GOT3 (cell line): ENCODE measurements at regions not wholly inside any gene's neighbourhood (a gene's known extent, or its start where the extent isn't known, plus 50 kb on each side); places are given as distances from the start of the nearest gene placed in this dataset.

Experiments
- DNase-seq: peaks from one replicate; lab custom pipeline; 2025; ENCODE audit warnings: mixed read lengths; lab: John Stamatoyannopoulos, UW

GRCh38 chr13:40429706-40430545 is 236.5 kb downstream of the FOXO1 start:
- no peak for DNase-seq

GRCh38 chr13:40432018-40432978 is 234.1 kb downstream of the FOXO1 start:
- DNase-seq = no peak

GRCh38 chr13:40433001-40433400 is 233.4 kb downstream of the FOXO1 start:
- no peak for DNase-seq

- DNase-seq = no peak
These were observed 232.9 kb downstream of the FOXO1 start for GRCh38 chr13:40433577-40433976.

- DNase-seq = no peak
These were observed 231.7 kb downstream of the FOXO1 start for GRCh38 chr13:40434516-40435397.

- no peak for DNase-seq
These were observed 228.3 kb downstream of the FOXO1 start for GRCh38 chr13:40438022-40438680.

GRCh38 chr13:40438999-40439797 is 227.2 kb downstream of the FOXO1 start:
- DNase-seq = no peak

- no peak for DNase-seq
These were observed 226.5 kb downstream of the FOXO1 start for GRCh38 chr13:40439928-40440327.

- DNase-seq = no peak
These were observed 225.2 kb downstream of the FOXO1 start for GRCh38 chr13:40440990-40441820.

- DNase-seq = no peak
These were observed 224.2 kb downstream of the FOXO1 start for GRCh38 chr13:40442231-40442630.

- no peak for DNase-seq
These were observed 223.6 kb downstream of the FOXO1 start for GRCh38 chr13:40442826-40443225.

GRCh38 chr13:40444241-40444640 is 222.2 kb downstream of the FOXO1 start:
- no peak for DNase-seq

GRCh38 chr13:40445557-40445990 is 220.9 kb downstream of the FOXO1 start:
- DNase-seq = no peak

GRCh38 chr13:40446365-40446764 is 220.1 kb downstream of the FOXO1 start:
- no peak for DNase-seq

GRCh38 chr13:40447857-40448256 is 218.6 kb downstream of the FOXO1 start:
- DNase-seq = no peak

GRCh38 chr13:40452038-40452666 is 214.3 kb downstream of the FOXO1 start:
- no peak for DNase-seq

GRCh38 chr13:40452741-40453334 is 213.6 kb downstream of the FOXO1 start:
- no peak for DNase-seq

- DNase-seq = no peak
These were observed 213.0 kb downstream of the FOXO1 start for GRCh38 chr13:40453351-40454021.
